GM19240 (cell line): ENCODE measurements at regions not wholly inside any gene's neighbourhood (a gene's known extent, or its start where the extent isn't known, plus 50 kb on each side); places are given as distances from the start of the nearest gene placed in this dataset.

Experiments
- DNase-seq: peaks from one replicate; pipeline ENCODE4 v3.0.0; 2011; ENCODE audit warnings: low spot score; ENCODE audit not compliant: insufficient read length

GRCh38 chr12:17550011-17550410 is 540.0 kb downstream of the RERGL start:
- DNase-seq = no peak

DNA sequence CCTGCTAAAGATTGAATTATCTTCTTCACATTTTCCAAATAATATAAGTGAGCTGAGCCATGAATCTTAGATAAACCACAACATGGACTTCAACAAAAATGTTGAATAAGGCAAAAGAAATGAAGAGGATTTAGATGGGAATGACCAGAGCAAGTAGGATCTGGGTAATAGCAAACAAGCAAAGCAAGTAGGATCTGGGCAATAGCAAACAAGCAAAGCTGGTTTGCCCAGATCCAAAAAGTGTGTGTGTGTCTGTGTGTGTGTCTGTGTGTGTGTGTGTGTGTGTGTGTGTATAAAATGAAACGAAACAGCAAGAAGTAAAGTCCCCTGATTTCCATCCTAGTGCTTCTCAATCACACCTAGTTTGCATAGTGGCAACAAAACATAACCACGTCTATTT is 549.1 kb downstream of the RERGL start:
- DNase-seq = no peak

DNA sequence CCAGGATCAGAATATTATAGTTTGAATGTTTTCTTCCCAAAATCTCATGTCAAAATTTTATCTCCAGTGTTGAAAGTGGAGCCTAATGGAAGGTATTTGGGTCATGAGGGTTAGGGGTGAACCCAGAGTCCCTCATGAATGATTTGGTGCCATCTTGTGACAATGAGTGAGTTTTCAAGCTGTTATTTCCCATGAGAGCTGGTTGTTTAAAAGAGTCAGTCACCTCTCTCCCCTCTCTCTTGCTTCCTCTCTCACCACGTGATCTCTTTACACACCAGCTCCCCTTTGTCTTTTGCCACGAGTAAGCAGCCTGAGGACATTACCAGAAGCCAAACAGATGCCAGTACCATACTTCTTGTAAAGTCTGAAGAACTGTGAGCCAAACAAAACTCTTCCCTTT is 561.6 kb downstream of the RERGL start:
- DNase-seq = no peak

GRCh38 chr12:17527021-17527420 is 563.0 kb downstream of the RERGL start:
- no peak for DNase-seq

GRCh38 chr12:17511369-17511768 is 578.6 kb downstream of the RERGL start:
- DNase-seq = no peak

GRCh38 chr12:17507336-17507735 is 582.7 kb downstream of the RERGL start:
- no peak for DNase-seq

DNA sequence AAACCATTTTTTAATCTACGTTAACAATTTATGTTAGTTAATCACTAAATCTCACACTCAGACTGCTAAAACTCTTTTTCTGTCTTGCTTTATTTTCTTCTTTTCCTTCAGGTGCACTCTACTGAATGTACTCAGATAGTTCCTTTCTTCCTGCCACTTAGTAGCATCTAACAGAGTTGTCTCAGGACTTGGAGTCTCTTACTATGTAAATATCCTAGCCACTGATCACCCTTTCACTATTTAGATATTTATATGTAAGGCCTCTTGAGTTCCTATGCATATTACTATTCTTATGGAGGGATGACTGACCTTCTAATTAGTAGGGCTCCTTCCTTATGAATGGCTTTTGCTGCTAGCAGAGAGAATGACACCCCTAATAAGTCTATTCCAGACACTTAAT is 586.3 kb downstream of the RERGL start:
- DNase-seq = no peak

DNA sequence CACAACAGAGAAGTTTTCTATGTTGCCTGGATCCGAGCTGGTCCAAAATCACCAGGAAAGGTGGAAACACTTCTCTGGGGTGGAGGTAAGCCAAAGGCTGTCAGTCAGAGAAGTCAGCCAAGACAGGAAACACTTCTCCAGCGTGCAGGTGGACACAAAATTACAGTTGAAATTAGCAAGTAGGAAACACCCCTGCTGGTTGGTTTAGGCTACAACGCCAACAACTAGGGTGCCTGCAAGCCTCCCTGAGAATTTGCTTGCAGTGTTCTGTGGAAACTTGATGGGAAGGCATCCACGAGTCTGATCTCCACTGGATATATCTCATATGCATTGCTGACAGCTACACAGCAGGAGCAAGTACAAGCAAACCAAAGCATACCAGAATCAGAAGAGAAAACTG is 600.5 kb downstream of the RERGL start:
- no peak for DNase-seq

- DNase-seq = no peak
Measured at GRCh38 chr12:17478908-17479673, 610.9 kb downstream of the RERGL start.

DNA sequence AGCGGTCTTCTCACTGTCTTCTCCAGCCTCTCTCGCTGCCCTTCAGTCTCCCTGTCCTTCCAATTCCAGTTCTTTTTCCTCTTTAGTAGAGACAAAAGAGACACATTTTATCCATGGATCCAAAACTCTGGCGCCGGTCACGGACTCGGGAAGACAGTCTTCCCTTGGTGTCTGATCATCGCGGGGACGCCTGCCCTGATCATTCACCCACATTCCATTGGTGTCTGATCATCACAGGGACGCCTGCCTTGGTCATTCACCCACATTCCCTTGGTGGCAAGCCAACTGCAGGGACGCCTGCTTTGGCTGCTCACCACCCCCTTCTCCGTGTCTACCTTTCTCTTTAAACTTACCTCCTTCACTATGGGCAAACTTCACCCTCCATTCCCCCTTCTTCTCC is 619.5 kb downstream of the RERGL start:
- no peak for DNase-seq

GRCh38 chr12:17459214-17459613 is 630.8 kb downstream of the RERGL start:
- DNase-seq = no peak

DNA sequence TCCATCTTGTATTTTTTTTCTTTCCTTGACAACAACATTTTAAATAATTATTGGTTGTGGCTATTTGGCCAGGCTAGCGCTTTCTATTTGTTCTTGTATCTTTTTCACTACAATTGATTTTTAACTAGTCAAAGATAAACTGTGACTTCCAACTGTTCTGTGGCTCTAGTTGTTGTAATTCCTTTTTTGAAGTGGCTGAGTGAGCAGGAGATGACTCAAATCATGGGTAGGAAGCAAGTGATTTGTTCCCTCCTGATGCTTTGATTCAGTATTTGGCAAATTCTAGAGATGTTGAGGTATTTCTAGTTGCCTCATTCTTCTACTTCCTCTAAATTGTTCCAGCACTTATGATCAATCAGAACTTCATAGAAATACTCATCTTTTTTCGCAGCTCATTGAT is 633.5 kb downstream of the RERGL start:
- DNase-seq = no peak

GRCh38 chr12:17438141-17438540 is 651.9 kb downstream of the RERGL start:
- no peak for DNase-seq

DNA sequence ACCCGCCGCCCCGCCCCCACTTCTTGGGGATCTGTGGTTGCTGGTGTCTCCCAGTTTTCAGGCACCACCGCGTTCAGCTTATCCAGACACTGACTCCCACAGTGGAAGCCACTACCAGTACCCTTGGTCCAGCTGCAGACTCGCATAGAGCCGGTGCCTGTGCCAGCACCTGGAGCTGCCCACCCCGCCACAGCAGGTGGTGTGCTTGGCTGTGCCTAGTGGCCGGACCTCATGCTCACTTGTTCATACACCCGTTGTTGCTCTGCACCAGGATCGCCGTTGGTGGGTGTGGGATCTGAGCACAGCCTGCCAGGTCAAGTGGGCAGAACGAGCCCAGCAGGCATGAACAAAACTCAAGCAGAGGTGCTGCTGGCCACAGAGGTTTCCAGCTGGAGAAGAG is 673.2 kb downstream of the RERGL start:
- DNase-seq = no peak

DNA sequence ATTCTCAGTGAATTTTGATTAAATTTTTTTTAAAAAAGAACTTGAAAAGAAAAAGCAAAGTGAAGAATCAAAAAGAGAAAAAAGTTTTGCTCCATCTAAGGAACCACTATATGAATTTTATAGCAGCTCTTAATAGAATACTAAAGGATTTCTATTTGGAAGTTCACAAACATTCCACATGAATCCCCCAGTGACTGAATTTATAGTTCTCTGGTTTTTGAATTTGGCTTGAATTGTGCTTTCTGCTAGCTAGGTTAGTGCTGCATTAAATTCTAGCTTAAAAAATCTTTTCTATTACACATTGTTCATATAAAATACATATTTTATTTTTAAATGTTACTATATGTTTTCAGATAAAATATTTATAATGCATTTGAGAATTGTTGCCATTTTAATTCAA is 675.4 kb downstream of the RERGL start:
- DNase-seq = no peak

DNA sequence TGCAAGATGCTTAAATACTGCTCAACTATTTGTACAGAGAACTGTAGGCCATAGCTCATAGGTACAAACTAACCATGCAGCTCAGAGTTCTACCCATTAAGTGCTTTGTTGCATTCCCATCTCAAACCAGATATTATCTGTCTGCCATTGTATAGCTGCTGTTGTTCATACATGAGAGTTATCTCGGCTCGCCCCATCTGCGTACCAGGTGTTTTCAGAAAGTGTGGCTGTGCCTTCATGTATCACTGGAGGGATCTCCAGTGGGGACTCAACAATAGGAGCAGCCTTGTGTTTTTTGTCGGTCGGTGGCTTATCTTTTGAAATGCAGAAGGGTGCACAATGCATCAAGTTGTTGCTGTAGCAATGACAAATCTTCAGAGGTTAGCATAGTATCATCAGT is 678.3 kb downstream of the RERGL start:
- no peak for DNase-seq

- no peak for DNase-seq
Measured at GRCh38 chr12:17388679-17389078, 701.3 kb downstream of the RERGL start.

GRCh38 chr12:17383321-17383720 is 706.7 kb downstream of the RERGL start:
- DNase-seq = no peak

- no peak for DNase-seq
Measured at GRCh38 chr12:17381211-17381610, 708.8 kb downstream of the RERGL start.

GRCh38 chr12:17372508-17372907 is 717.5 kb downstream of the RERGL start:
- no peak for DNase-seq

DNA sequence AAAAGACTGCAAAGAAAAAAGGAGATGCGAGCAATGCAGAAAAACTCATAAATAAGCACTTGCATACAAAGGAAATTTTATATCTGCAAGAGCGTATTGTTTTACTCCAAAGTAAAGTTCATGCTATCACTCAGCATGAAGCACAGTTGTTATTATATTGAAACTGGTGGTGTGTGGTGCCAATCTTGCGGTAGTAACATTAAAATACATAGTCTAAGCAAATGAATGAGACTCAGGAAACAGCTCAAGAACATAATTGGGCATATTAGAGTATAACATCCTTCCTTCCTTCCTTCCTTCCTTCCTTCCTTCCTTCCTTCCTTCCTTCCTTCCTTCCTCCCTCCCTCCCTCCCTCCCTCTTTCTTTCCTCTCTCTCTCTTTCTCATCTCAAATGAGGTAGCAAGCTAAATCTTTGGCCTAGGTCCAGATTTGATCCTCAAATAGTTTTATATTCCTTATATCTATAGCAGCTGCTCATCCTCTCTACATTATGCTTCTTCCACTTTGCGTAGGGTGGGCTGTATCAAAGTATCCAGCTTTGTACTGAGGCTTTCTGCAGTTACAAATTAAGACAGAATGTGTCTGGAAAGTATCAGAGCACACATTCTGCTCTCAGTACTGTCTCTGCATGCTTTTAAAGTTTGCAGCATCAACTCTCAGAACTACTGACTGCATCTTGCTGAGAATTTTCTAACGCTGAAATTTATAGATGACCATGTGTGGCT is 718.3 kb downstream of the RERGL start:
- no peak for DNase-seq

DNA sequence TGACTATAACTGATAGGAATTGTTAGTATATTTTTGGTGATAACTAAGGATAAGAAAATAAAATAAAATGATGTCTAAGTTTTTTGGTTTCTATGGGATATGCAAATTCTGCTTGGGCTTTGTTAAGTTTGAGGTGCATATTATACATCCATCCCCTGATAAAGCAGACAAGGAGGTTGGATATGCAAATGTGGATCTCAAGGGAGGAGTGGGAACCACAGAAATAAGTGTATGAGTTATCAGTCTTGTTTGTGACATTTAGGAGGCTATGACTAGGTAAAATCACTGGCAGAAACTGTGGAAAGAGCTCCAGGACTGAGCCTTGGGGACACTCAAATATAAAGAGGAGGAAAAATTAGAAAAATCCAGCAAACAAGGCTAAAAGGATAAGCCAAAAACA is 719.4 kb downstream of the RERGL start:
- no peak for DNase-seq

- no peak for DNase-seq
Measured at GRCh38 chr12:17369556-17369955, 720.4 kb downstream of the RERGL start.
